B cell (primary cell): ENCODE measurements at regions not wholly inside any gene's neighbourhood (a gene's known extent, or its start where the extent isn't known, plus 50 kb on each side); places are given as distances from the start of the nearest gene placed in this dataset.

Experiments
- ATAC-seq: fragments of 200-7000 bp; cut with Tn5 transposase; one replicate; pipeline ENCODE4 v1.10.0; 2021; ENCODE audit warnings: low read depth, mild to moderate bottlenecking, moderate number of reproducible peaks, moderate library complexity
- CTCF ChIA-PET: fragments of 350-600 bp; sonication (Branson Sonifier 250); formaldehyde crosslinking; loops from one replicate; lab custom pipeline; 2021; ENCODE audit warnings: antibody characterized with exemption, inconsistent platforms; lab: Charles Lee
- POLR2A ChIA-PET: fragments of 350-600 bp; sonication (Branson Sonifier 250); formaldehyde crosslinking; loops from one replicate; lab custom pipeline; 2021; ENCODE audit warnings: antibody characterized with exemption; lab: Charles Lee
- DNase-seq: peaks from one replicate; pipeline ENCODE4 v3.0.0; 2013
- H2AFZ ChIP-seq: 2 replicates; pipeline ENCODE4 v1.6.1; 2012; ENCODE audit warnings: mild to moderate bottlenecking, low read depth, low read length; ENCODE audit not compliant: insufficient read depth, poor library complexity, severe bottlenecking
- H3K27ac ChIP-seq, 2 donors: 1 replicate in 1 of 2; 2 replicates in 1 of 2; pipeline ENCODE4 v1.5.1; 2012 to 2013; ENCODE audit warnings: low read length in 2 of 2, mild to moderate bottlenecking in 2 of 2, moderate library complexity in 1 of 2
- H3K27me3 ChIP-seq, 4 experiments: fragments of 200-600 bp in 1 of 4; sonication (generic) in 1 of 4; replicated peaks in 1 of 4; 1 replicate in 2 of 4; 2 replicates in 2 of 4; pipeline versions ENCODE4 v1.6.1 to v1.7.0; 2013 to 2016; ENCODE audit warnings: low read length in 3 of 4, mild to moderate bottlenecking in 2 of 4, mixed read lengths in 1 of 4, moderate library complexity in 1 of 4; ENCODE audit not compliant: insufficient read depth in 4 of 4, control insufficient read depth in 3 of 4; ENCODE audit errors: control extremely low read depth in 1 of 4
- H3K36me3 ChIP-seq, 2 experiments: replicated peaks in 1 of 2; 1 replicate in 1 of 2; 2 replicates in 1 of 2; pipeline versions ENCODE4 v1.6.1 to v1.7.1; 2013; ENCODE audit warnings: low read length in 1 of 2; ENCODE audit not compliant: insufficient read depth in 2 of 2, control insufficient read depth in 1 of 2; ENCODE audit errors: control extremely low read depth in 1 of 2, extremely low read depth in 1 of 2
- H3K4me1 ChIP-seq, 2 donors: fragments of 200-600 bp in 1 of 2; sonication (generic) in 1 of 2; 1 replicate in 1 of 2; 2 replicates in 1 of 2; pipeline versions ENCODE4 v1.5.1 to v1.6.1; 2013 to 2017; ENCODE audit warnings: low read length in 2 of 2; ENCODE audit not compliant: control insufficient read depth in 2 of 2, insufficient read depth in 2 of 2
- H3K4me2 ChIP-seq: replicated peaks from 2 replicates; pipeline ENCODE3; 2012; ENCODE audit warnings: mild to moderate bottlenecking, low read depth, low read length; ENCODE audit not compliant: poor library complexity, severe bottlenecking
- H3K4me3 ChIP-seq, 5 experiments: fragments of 200-600 bp in 1 of 5; sonication (generic) in 1 of 5; 1 replicate in 3 of 5; 2 replicates in 2 of 5; pipeline versions ENCODE4 v1.5.1 to v1.7.0; 2011 to 2016; ENCODE audit warnings: low read length in 4 of 5, mild to moderate bottlenecking in 4 of 5, low read depth in 2 of 5, control low read depth in 1 of 5, moderate library complexity in 1 of 5; ENCODE audit not compliant: insufficient read depth in 1 of 5; ENCODE audit errors: control extremely low read depth in 1 of 5, extremely low read depth in 1 of 5
- H3K79me2 ChIP-seq: fragments of 200-600 bp; sonication (generic); one replicate; pipeline ENCODE4 v1.6.0; 2016; ENCODE audit warnings: low read length; ENCODE audit not compliant: control insufficient read depth, insufficient read depth
- H3K9ac ChIP-seq: fragments of 200-600 bp; sonication (generic); 2 replicates; pipeline ENCODE4 v1.6.1; 2017; ENCODE audit warnings: mild to moderate bottlenecking, low read length, moderate library complexity
- H3K9me3 ChIP-seq, 3 donors: one replicate each; pipeline versions ENCODE4 v1.6.1 to v1.7.1; 2013; ENCODE audit warnings: low read length in 2 of 3; ENCODE audit not compliant: control insufficient read depth in 2 of 3, insufficient read depth in 1 of 3; ENCODE audit errors: control extremely low read depth in 1 of 3
- H4K20me1 ChIP-seq: 2 replicates; pipeline ENCODE4 v1.6.0; 2012; ENCODE audit warnings: mild to moderate bottlenecking, low read length; ENCODE audit not compliant: insufficient read depth, control insufficient read depth, poor library complexity, severe bottlenecking
- H3K27ac Mint-ChIP-seq: one replicate; pipeline ENCODE4 v1.8.0; 2021; ENCODE audit warnings: mixed read lengths
- H3K27me3 Mint-ChIP-seq: one replicate; pipeline ENCODE4 v1.8.0; 2021; ENCODE audit warnings: mixed read lengths
- H3K4me1 Mint-ChIP-seq: one replicate; pipeline ENCODE4 v1.8.0; 2021; ENCODE audit warnings: mixed read lengths
- H3K4me3 Mint-ChIP-seq: one replicate; pipeline ENCODE4 v1.8.0; 2021; ENCODE audit warnings: mixed read lengths
- H3K9me3 Mint-ChIP-seq: one replicate; pipeline ENCODE4 v1.8.0; 2022; ENCODE audit warnings: mixed read lengths; ENCODE audit not compliant: insufficient read depth
- CTCF ChIP-seq: fragments of 200-600 bp; IDR thresholded peaks from one replicate; pipeline ENCODE4 v1.8.0; 2022; ENCODE audit warnings: antibody characterized with exemption, mild to moderate bottlenecking
- EZH2 ChIP-seq: IDR thresholded peaks from 2 replicates; pipeline ENCODE4 v1.6.1; 2012; ENCODE audit warnings: borderline replicate concordance, low read depth, mild to moderate bottlenecking, moderate library complexity, low read length; ENCODE audit not compliant: insufficient read depth, poor library complexity, severe bottlenecking
- WGBS: methylation state at CpG from one replicate; pipeline ENCODE4 v1.1.5; 2013; ENCODE audit warnings: missing lambda C conversion rate; ENCODE audit not compliant: insufficient coverage; 5-methylcytosine and 5-hydroxymethylcytosine counted together
- intact Hi-C: fragments of 100-400 bp; cut with micrococcal nuclease; formaldehyde crosslinking; loops from one replicate; pipeline ENCODE4 v1.10.0; 2022

DNA sequence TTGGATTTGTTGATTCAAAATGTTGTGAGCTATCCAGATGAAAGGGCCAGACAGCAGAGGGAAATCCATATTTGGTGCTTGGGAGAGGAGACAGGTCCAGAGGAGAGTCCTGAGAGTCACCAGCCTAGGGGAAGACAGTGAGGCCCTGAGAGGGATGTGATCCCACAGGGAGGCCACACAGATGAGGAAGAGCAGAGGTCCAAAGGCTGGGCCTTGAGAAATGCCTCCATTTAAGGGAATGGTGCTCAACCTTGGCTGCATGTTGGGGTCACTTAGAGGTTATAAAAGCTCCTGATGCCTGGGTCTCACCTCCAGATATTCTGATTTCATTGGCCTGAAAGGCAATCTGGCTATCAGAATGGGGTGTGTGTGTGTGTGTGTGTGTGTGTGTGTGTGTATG, 194.9 kb downstream of the UTP18 start:
- ChIA-PET CTCF (interaction anchor here (1.4 kb wide), 1 partner anchor 8 kb away, joined by 6 read pairs; no protein-coding TSS in a partner anchor), POLR2A (no interaction called here)
- ATAC-seq (no peak), DNase-seq (no peak)
- Histone ChIP-seq H3K9me3 (no peaks in the 10 kb centered on the region), H3K4me2 (no peak overlapping the region), H2AFZ (no peak overlapping the region), H3K79me2 (no peaks in the 10 kb centered on the region), H4K20me1 (no peaks in the 10 kb centered on the region), H3K4me3 (no peak overlapping the region), H3K9ac (no peak overlapping the region), H3K4me1 (no peaks in the 10 kb centered on the region), H3K27ac (no peak overlapping the region), H3K36me3 (no peaks in the 10 kb centered on the region), H3K27me3 (no peaks in the 10 kb centered on the region)
- TF ChIP-seq CTCF = no peak
- TF ChIP-seq EZH2 = no peak
- H3K27ac Mint-ChIP-seq = no peak overlapping the region
- H3K9me3 Mint-ChIP-seq = no peaks in the 10 kb centered on the region
- no peak overlapping the region for H3K4me3 Mint-ChIP-seq
- peaks cover 11% of the 10 kb centered on the region for H3K27me3 Mint-ChIP-seq
- intact Hi-C loops = no loop called here
- no peaks in the 10 kb centered on the region for H3K4me1 Mint-ChIP-seq

DNA sequence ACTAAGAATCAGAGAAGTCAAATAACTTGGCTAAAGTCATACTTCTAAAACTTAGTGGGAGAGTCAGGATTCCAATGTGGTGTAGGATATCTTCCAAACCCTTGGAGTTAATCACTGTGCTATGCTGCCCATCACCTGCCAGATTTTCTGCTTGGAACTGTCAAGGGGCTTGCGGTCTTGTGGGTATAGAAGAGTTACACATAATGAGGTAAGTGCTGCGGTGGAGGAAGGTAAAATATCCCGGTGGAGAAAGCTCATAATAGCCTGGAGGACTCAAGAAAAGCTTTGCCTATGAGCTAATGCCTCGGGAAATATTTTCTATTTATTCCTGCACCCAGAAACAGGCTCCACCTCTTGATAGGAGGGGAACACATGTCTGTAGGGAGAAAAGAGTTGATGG, 195.6 kb downstream of the UTP18 start:
- no peak for DNase-seq
- no peaks in the 10 kb centered on the region for H3K27me3 ChIP-seq
- Mint-ChIP-seq H3K4me1 (no peaks in the 10 kb centered on the region), H3K27me3 (peaks cover 14% of the 10 kb centered on the region), H3K27ac (no peak overlapping the region), H3K9me3 (no peaks in the 10 kb centered on the region), H3K4me3 (no peak overlapping the region)
- ChIA-PET CTCF (interaction anchor here (1.4 kb wide), 1 partner anchor 8 kb away, joined by 6 read pairs; no protein-coding TSS in a partner anchor), POLR2A (no interaction called here)
- TF ChIP-seq EZH2 (no peak), CTCF (no peak)
- no peak overlapping the region for H2AFZ ChIP-seq
- no peaks in the 10 kb centered on the region for H3K36me3 ChIP-seq
- intact Hi-C loops = no loop called here
- no peaks in the 10 kb centered on the region for H4K20me1 ChIP-seq
- 80% methylated on average over 1 of the region's 4 CpGs for WGBS
- H3K27ac ChIP-seq = no peak overlapping the region
- no peak overlapping the region for H3K9ac ChIP-seq
- H3K4me3 ChIP-seq = no peak overlapping the region
- H3K4me2 ChIP-seq = no peak overlapping the region
- H3K79me2 ChIP-seq = no peaks in the 10 kb centered on the region
- ATAC-seq = no peak
- H3K4me1 ChIP-seq = no peaks in the 10 kb centered on the region
- no peaks in the 10 kb centered on the region for H3K9me3 ChIP-seq
